Left ventricle myocardium inferior (tissue), 1 donor: ENCODE measurements at regions not wholly inside any gene's neighbourhood (a gene's known extent, or its start where the extent isn't known, plus 50 kb on each side); places are given as distances from the start of the nearest gene placed in this dataset.
"Not testable (repeated sequence)": the region's sequence is repeated elsewhere in the genome, so short reads cannot be mapped to it uniquely, and the experiment has no call there.

ENCODE experiments used
- DNase-seq: peaks from one replicate; pipeline ENCODE4 v3.0.0-alpha.2; 2020
- H3K27ac ChIP-seq: fragments of 200-600 bp; replicated peaks from 2 replicates; pipeline ENCODE4 v1.8.0; 2021
- H3K27me3 ChIP-seq: fragments of 200-600 bp; 2 replicates; pipeline ENCODE4 v1.8.0; 2021; ENCODE audit warnings: low read depth
- H3K36me3 ChIP-seq: fragments of 200-600 bp; 2 replicates; pipeline ENCODE4 v1.8.0; 2021
- H3K4me1 ChIP-seq: fragments of 200-600 bp; 2 replicates; pipeline ENCODE4 v1.8.0; 2021
- H3K4me3 ChIP-seq: fragments of 200-600 bp; 2 replicates; pipeline ENCODE4 v1.8.0; 2021; ENCODE audit warnings: mild to moderate bottlenecking, moderate library complexity
- H3K9me3 ChIP-seq: fragments of 200-600 bp; replicated peaks from 2 replicates; pipeline ENCODE4 v1.8.0; 2021
- intact Hi-C: fragments of 100-400 bp; cut with micrococcal nuclease; formaldehyde crosslinking; loops from one replicate; pipeline ENCODE4 v1.11.0; 2022
- TF ChIP-seq, protein P1 (sequence below): fragments of 200-600 bp; IDR thresholded peaks from 2 replicates; pipeline ENCODE4 v1.8.0; 2021; ENCODE audit warnings: antibody characterized with exemption, mild to moderate bottlenecking, borderline replicate concordance
- donor health status: DM: no; HTN: yes; CAD: no; lungs with severe emphysema.

DNA sequence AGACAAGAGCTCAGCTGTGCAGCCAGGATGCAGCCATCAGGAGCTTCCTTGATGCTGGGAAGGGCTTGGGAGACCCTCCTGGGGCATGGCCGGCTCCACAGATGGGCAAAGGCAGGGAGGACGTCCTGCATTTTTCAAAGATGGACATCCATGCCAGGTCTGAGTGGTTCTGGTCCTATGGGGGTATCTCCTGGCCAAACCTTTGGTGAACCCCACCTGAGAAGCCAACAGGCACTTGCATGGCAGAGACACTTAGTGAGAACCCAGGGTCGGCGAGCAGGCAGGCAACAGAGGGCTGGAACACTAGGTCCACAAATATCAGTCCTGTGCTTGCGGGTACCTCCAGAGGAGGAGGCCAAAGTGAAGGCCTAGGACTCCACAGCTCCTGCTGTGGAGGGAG lies 70.0 kb downstream of the KCTD15 start:
- Histone ChIP-seq H3K27ac (no peak overlapping the region), H3K4me1 (peaks cover 18% of the 10 kb centered on the region), H3K9me3 (no peaks in the 10 kb centered on the region), H3K36me3 (no peaks in the 10 kb centered on the region), H3K4me3 (no peak overlapping the region), H3K27me3 (no peaks in the 10 kb centered on the region)
- TF ChIP-seq, protein P1, sequence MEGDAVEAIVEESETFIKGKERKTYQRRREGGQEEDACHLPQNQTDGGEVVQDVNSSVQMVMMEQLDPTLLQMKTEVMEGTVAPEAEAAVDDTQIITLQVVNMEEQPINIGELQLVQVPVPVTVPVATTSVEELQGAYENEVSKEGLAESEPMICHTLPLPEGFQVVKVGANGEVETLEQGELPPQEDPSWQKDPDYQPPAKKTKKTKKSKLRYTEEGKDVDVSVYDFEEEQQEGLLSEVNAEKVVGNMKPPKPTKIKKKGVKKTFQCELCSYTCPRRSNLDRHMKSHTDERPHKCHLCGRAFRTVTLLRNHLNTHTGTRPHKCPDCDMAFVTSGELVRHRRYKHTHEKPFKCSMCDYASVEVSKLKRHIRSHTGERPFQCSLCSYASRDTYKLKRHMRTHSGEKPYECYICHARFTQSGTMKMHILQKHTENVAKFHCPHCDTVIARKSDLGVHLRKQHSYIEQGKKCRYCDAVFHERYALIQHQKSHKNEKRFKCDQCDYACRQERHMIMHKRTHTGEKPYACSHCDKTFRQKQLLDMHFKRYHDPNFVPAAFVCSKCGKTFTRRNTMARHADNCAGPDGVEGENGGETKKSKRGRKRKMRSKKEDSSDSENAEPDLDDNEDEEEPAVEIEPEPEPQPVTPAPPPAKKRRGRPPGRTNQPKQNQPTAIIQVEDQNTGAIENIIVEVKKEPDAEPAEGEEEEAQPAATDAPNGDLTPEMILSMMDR: no peak
- intact Hi-C loops: no loop called here
- DNase-seq: no peak

DNA sequence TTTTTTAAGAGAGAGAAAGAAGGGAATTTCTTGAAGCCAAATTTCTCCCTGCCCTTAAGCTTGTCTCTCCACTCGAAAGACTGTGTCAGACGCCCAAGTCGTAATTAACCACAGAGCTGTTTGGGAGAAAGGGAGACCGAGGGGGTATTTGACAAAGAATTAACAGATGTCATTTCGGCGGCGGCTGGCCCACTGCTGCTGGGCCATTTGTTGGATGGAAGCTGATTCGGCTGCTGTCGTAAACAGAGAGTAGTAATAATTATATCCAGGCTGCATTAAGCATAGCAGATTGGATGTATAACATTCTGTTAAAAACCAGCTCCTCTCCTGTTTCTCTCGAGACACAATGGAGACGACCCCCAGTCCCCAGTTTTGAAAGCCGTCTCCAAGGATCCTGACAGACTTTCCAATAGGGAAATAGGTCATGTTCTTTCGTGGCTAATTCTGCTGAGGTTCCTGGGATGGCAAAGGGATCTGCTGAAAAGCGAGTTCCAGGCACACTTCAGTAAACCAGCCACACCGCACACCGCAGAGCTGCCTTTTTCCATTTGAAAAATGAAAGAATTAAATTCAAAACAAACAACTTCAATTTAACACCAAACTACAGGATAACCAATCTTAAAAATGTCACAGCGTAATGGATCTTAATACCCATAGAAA lies 71.5 kb downstream of the KCTD15 start:
- Histone ChIP-seq H3K4me1 (peaks cover 16% of the 10 kb centered on the region), H3K36me3 (no peaks in the 10 kb centered on the region), H3K27me3 (no peaks in the 10 kb centered on the region), H3K27ac (peak overlapping the region; percentile 45), H3K4me3 (peak overlapping the region; percentile 46), H3K9me3 (no peaks in the 10 kb centered on the region)
- intact Hi-C loops: no loop called here
- TF ChIP-seq, protein P1: no peak
- no peak for DNase-seq

DNA sequence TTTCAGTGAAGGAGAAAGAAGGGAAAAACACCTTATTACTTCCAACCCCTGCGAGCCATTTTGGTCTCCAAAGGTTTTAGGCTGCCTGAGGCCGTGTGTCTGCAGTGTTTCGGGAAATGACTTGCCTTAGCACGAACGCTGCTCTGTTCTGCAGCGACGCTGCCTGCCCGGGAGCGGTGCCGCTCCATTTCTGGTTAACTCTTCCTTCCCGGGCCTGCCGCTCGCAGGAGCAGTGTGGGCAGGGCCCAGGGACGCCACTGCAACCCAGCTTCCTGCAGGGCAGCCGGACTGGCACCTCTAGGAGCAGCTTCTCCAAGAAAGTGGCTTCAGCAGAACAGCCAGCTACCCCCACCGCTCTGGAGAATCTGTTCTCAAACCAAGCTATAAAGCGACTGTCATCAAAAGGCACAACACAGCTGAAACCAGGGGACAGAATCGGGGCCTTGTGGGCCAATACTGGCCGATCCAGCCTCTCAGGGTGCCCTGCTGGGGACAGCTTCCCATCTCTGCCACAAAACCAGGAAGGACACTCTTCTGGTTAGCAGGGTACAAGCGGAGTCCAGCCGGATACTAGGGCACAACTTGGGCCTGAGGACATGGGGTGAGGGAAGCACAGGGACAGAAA lies 72.2 kb downstream of the KCTD15 start:
- H3K27ac ChIP-seq: peak overlapping the region; percentile 45
- intact Hi-C loops: no loop called here

DNA sequence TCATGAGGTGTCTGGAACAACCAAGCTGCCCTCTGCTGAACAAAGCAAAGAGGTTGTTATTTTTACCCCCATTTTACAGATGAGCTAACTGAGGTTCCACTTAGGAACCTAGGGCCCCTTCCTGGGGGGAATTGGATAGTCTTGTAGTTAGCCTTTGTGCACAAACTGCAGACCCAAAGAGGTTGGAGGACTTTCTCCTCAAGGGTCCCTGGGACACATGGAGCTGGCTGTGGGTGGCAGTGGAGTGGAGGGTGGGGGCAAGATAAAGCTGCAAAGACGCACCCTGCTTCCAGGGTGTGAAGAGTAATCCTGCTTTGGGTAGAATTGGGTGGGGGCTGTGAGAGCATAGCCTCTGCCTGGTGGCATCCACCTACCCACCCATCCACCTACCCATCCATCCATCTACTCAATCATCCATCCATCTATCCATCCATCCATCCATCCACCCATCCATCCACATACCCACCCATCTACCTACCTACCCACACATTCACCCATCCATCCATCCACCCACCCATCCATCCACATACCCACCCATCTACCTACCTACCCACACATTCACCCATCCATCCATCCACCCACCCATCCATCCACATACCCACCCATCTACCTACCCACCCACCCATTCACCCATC lies 73.7 kb downstream of the KCTD15 start:
- H3K27me3 ChIP-seq, H3K9me3 ChIP-seq, DNase-seq, intact Hi-C loops, H3K27ac ChIP-seq, H3K36me3 ChIP-seq, H3K4me3 ChIP-seq: not testable (repeated sequence)
- H3K4me1 ChIP-seq: peaks cover 13% of the 10 kb centered on the region

More for the DNA sequence above, 72.2 kb downstream of the KCTD15 start:
- peak; percentile 35 for DNase-seq
- TF ChIP-seq, protein P1: no peak
- Histone ChIP-seq H3K36me3 (no peaks in the 10 kb centered on the region), H3K4me3 (peak overlapping the region; percentile 46), H3K4me1 (peaks cover 13% of the 10 kb centered on the region), H3K27me3 (no peaks in the 10 kb centered on the region), H3K9me3 (no peaks in the 10 kb centered on the region)

DNA sequence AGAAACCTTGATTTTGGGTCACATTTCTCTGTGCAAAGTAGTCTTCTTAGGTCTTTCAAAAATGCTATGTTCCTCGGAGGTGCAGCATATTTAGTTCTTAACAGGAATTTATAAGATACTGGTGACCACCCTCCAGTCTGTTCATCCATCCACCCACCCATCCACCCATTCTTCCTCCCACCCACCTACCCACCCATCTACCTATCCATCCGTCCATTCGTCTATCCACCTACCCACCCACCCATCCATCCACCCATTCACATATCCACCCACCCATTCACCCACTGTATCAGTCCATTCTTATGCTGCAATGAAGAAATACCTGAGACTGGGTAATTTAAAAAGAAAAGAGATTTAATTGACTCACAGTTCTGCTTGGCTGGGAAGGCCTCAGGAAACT lies 74.9 kb downstream of the KCTD15 start:
- Histone ChIP-seq H3K4me3 (no peak overlapping the region), H3K27me3 (no peaks in the 10 kb centered on the region), H3K36me3 (no peaks in the 10 kb centered on the region), H3K4me1 (peaks cover 13% of the 10 kb centered on the region), H3K27ac (no peak overlapping the region), H3K9me3 (no peaks in the 10 kb centered on the region)
- TF ChIP-seq, protein P1: no peak
- intact Hi-C loops: no loop called here
- DNase-seq: no peak
